ENCODE measurements at regions not wholly inside any gene's neighbourhood (a gene's known extent, or its start where the extent isn't known, plus 50 kb on each side); places are given as distances from the start of the nearest gene placed in this dataset.
A peak's percentile ranks its signal among the peaks of the same experiment; 100 is the strongest.
"Not testable (repeated sequence)": the region's sequence is repeated elsewhere in the genome, so short reads cannot be mapped to it uniquely, and the experiment has no call there.

DNA sequence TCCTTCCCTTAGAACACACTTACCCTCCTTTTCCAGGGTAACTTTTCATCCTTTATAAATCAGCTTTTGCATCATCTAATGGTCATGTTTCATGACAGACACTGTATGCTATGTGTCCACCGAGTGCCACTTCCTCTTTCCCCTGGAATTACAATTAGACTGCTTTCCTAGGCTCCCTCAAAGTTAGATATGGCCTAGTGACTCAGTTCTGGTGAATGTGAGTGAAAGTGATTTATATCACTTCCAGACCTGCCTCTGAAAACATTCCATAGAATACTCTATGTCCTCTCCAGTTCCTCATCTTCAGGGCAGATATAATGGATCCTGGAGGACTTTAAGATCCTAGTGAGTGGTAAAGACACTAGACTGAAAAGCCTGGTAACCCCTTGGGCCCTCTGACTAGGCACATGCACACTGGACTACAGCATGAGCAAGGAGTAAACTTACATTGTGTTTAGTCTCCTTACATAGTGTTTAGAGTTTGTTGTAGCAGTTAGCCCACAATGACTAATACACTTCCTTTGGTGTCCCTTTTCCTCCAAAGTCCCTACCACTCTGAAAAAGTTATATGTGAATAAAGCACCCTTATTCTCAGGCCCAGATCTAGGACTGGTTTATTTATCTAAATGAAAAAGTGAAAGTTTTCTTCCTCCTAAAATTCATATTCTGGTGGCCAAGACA is 59.3 kb downstream of the GPR88 start:
- peak; percentile 5 for DNase-seq

DNA sequence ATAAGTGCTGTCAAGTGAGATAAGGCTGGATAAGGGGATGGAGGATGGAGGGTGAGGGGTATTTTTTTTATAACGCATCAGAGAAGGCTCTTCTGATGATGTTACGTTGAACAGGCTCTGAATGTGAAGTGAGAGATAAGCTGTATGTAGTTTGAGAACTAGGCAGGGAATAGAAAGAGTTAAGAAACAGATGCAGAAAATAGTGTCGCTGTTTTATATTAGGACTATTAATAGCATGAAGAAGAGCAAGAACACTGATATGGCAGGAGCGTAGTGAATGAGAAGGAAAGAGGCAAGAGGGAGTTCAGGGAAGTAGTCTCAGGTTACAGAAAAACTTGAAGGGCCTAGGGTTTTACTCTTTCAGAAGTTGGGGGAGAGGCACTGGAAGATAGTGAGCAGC is 59.8 kb downstream of the GPR88 start:
- no peak for DNase-seq

DNA sequence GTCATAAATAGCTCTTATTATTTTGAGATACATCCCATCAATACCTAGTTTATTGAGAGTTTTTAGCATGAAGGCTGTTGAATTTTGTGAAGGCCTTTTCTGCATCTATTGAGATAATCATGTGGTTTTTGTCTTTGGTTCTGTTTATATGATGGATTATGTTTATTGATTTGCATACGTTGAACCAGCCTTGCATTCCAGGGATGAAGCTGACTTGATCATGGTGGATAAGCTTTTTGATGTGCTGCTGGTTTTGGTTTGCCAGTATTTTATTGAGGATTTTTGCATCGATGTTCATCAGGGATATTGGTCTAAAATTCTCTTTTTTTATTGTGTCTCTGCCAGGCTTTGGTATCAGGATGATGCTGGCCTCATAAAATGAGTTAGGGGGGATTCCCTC is 62.4 kb downstream of the GPR88 start:
- DNase-seq, result not testable (repeated sequence)

DNA sequence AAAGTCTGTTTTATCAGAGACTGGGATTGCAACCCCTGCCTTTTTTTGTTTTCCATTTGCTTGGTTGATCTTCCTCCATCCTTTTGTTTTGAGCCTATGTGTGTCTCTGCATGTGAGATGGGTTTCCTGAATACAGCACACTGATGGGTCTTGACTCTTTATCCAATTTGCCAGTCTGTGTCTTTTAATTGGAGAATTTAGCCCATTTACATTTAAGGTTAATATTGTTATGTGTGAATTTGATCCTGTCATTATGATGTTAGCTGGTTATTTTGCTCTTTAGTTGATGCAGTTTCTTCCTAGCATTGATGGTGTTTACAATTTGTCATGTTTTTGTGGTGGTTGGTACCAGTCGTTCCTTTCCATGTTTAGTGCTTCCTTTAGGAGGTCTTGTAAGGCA is 64.1 kb downstream of the GPR88 start:
- DNase-seq, result not testable (repeated sequence)

DNA sequence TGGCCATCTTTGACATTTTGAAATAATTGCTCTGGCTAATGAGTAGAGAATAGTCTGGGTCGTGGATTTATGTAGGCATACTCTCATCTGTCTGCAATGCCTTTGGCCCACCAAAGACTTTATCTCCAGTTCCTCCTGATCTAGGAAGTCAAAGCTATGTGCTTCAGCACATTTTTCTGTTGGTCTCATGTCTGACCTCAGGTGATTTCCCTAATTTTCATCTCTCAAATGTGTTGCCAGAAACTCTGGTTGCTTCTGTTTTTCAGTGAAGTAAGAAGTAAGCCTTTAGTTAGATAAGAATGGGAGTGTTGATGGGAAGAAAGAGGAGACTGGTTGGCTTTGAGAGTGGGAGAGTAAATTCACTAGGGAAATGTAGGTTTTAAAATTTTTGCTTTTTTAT is 66.4 kb downstream of the GPR88 start:
- no peak for DNase-seq

DNA sequence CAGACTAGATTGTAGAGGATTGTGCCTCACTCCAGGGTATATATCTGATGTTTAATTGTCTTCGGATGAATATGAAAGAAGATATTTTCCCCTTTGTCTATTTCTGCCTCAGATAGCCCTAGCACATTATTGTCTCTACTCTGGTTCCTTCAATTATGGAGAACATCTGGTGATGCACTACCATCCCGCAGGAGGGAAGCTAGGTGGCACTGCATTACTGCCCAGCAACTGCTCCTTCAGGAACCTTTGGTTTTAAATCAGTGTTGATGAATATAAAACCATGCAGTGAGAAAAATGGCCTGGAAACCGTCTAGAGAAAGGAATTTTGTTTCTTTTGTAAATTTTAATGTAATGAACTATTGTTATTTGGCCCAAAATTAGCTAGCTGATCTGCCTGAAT is 68.5 kb downstream of the GPR88 start:
- no peak for DNase-seq

DNA sequence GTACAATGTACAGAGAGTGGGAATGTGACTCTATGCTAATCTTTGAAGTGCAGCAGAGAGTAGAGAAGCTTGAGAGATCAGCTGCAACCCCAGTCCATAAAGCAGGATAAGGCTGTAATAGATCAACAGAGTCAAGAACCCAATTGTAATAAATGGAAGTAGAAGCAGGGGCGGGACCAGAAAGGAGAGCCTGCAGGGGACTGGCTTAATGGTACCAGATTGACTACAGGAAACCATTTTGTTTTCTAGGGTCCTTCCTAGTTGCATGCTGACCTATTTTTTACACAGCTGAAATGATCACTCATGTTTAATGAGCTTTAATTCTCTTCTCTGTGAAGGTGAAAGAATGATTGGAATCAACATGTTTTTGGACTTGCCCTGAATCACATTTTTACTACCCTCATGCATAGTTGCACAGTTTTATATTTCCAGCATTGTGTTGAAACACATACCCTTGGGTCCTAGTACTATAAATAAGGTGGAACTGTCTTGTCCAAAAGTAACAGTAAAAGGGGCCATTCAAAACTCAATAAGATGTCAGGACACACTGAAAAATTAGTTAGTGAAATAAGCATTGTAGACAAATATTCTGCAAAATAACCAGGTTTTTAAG is 69.8 kb downstream of the GPR88 start:
- no peak for DNase-seq

DNA sequence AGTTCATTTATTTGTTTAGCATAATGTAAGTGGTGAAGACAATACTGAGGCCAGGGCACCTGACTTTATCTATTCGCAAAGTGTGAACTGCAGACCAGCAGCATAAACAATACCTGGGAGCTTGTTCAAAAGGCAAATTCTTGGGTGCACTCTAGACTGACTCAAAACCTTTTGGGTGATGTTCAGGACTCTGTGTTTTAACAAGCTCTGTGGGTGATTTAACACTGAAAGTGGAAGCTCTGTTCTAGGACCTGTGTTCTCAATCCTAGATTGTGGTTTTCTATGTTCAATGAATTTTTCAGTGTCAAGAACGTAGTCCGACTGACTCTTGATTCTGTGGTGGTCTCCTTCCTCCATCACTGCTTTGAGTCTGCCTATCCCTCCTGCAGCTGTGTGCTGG is 71.9 kb downstream of the GPR88 start:
- DNase-seq, result no peak

DNA sequence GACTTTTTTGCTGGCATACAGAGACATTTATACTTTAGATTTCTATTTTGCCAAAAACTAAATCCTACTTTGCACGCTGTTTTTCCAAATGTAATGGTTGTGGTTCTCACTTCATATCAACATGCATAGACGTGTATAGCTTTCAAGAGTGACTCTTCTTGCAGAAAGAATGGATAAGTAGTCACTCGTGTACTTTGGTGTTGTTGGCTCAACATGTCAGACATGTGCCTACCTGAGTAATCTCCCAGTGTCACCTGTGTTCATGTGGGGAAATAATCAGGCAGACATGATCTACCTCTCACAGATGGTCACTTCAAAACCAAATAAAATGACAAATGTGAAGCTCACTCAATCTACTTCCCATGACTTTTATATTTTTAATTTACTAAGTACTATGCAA is 73.1 kb downstream of the GPR88 start:
- no peak for DNase-seq

DNA sequence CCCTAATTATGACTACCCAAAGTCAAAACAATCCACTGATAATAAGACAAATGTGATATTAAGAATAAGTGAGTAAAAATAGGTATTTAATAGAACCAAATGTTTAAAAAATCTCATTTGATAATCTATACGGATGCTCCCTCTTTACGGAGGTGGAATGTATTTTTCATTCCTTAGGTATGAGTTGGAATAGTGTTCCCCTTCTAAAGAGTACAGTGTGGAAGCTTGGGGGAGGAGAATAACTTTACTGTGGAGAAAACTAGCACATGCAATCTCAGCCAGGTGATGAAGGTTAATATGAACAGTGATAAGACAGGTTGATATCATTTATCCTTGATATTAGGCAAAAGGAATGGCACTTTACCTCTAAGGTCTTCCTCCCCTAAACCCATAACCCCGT is 74.6 kb downstream of the GPR88 start:
- no peak for DNase-seq

DNA sequence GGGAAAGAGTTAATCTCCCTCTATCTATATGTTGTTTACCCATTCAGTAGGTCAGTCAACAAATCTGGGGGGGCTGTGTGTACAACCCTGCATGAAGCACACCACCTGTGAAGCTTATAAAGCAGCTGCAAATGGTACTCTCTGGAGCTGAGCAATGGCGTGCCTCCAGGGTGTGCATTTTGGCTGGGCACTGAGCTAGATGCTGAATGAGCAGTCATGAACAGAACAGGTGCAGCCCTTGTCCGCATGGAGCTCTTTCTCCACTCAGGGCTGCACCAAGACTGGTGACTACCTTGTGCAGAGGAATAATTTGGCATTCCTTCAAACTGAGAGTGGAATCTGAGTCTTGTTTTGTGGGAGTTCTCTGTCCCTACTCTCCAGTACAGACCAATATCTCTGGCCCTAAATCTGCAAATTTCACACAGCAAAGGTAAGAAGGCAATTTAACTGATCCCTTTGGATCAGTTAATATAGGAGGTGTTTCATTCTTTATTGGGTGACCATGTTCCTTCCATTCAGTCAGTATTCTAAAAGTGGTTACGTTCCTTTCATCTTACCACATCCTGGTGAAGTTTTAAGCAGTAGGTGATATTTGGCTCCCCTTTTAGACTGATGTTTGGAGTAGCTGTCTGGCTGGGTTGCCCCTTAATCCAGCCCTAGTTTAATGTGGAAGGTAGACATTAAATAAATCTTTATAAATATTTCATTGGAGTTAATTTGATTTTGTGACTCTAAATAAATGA is 76.0 kb downstream of the GPR88 start:
- no peak for DNase-seq

DNA sequence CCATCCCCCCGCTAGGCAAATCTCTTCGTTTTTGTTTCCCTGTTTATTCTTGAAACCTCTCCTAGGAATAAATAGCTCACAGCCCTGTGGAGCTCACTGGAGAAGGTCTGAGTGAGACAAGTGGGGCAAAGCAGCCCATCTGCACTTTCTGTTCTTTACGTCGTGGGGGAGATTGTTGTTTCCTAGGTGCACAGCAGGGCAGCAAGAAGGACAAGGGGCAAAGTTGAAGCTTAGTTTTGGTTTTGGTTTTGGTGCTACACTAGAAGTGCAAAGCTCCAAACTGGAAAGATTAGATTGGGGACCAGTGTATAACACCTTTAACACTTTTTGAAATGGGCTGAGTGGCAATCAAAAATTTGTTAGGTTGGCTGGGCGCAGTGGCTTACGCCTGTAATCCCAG is 76.6 kb downstream of the GPR88 start:
- DNase-seq, result no peak

DNA sequence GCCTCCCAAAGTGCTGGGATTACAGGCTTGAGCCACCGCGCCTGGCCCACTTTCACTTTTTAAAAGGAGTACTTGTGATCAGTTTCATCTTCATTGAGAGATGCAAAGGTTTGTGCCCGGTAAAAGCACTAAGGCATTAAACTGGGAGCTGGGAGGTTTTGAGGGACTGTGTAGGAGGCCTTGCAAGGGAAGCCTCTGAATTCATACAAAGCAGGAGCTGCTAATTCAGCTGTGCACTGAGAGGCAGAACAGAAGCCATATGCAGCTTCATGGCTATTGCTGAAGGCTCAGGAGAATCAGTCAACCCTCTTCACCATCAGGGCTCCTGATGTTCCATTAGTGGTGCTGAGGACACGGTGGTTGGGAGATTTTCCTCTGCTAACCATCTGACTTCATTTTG is 77.7 kb downstream of the GPR88 start:
- DNase-seq, result no peak

DNA sequence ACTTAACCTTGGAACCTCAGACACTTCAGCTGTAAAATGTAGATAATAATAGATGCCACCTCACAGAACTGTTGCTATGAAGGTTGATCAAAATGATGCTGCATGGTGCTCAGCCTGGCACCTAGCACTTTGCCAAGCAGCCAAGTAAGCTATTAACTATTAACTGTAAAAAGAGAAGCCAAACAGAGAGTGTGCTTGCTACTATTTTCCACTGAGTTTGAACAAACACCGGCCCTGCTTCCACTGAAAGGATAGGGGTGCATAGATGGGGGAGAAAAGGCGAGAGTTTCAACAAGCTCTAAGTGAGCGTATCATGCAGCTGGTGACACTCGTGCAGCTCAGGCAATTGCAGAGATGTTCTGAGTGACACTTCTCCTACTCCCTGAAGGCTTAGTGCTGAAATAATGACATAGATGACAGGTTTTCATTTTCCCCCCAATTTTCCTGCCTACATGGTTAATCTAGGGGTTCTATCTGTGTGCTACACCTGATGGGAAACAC is 78.2 kb downstream of the GPR88 start:
- no peak for DNase-seq

DNA sequence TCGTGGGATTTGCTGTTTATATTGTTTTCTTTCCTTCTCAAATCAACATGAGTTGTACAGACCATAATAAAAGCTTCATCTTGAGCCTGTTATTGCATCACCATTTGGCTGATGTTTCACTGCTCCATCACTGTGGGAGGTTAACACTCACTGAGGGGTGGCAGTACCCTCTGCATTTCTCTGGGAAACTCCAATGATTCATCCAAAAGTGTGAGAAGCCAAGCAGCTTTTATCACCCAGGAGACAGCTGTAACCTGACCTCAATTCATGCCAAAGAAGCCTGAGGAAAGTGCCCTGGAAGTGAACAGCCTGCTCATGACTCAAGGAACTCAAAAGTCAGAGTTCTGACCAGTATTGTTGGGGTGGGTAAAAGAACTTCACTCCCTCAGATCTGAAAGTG is 84.1 kb downstream of the GPR88 start:
- peak; percentile 15 for DNase-seq

DNA sequence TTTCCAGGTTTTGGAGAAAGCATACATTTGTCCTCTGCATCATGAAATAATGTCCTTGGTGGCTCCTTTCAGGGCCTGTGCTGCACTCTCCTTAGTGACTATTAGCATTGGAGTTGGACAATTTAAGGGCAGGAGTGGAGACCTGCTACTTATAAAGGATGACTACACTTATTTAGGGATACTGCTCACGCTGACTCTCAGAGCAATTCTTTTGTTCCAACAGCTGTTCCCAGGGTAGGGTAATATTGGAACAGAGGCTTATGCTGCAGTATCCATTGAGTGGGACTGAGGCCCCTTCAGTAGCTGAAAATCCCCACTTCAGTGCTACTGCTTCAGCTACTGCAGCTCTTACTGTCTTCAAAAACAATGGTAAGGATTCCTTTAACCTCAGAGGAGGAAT is 84.6 kb downstream of the GPR88 start:
- no peak for DNase-seq

DNA sequence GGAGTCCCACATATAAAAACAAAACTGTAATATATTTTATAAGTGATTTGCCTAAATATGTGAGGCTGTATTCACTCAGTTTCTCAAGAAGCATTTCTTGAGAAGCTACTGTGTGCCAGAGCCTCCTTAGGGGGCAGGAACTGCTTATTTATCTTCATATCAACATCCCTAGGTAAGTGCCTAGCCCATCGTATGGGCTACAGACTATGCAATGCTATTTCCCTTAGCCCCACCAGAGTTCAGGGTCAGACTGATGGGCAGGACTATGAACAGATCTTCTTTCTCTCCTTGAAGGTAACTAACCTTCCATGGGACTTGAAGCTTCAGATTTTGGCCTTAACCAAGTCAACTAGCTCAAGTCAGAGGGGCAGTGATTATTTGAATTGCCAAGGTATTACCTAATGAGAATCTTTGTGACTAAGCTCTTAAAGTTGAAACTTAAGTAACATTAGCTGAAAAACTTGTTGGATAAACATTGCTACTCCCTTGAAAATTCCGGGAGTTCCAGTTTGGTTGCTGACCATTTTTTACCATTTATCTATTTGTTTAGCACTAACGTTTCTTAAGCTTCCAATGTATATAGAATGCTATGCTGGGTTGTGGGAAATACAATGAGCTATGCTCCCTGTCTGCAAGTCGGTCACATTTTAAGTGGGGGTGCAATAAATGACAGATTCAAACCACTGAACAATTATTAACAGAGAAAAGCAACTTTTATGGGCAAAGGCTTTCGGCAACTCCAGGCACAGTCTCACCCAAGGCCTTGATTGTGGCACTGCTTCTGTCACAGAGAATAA is 85.2 kb downstream of the GPR88 start:
- no peak for DNase-seq

DNA sequence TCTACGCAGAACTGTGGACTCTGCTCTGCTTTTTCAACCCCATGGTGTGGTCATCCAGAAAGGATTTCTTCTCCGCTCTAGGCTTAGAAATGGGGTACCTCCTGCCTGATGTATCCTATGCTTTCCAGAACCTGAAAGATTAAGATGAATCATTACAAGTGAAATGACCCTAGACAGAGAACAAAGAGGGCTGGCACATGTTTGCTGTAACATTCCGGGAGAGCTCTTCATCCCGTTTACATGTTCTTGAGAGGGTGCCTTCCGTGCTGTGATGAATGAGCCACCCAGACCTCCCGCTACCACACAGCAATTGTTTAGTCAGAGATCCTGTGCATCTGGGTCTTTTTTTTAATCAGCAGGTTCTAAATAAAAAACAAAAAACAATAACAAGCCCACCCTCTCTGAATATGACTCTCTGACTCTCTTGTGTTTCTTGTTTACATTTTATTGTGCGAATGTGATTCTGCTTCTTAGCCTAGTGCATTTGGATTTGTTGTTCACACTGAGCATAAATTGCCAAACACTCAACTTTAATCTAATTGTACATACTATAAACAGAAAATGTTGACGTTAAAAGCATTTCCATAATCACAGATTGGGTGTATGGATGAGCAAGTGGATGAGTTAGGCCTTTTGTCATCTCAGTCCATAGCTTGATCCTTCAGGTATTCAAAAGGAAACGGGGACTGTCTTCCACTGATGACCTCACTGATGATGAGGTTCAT is 87.1 kb downstream of the GPR88 start:
- DNase-seq, result no peak

DNA sequence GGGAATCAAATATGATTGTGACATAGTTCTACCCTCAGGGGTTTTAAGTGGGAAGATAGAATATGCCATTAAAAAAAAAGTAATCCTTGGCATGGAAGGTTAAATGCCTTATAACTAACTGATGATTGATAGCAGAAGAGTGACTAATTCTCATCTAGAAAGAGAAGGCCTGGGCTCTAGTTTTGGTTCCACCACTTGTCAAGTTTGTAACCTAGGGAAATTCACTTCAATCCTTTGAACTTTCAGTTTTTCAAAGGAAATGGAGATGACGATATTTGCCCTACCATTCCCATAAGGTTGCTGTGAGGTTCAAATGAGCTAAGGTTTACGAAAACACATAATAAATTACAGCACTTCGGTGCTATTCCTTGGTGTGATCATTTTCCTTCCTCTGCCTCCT is 88.5 kb downstream of the GPR88 start:
- DNase-seq, result peak; percentile 9

DNA sequence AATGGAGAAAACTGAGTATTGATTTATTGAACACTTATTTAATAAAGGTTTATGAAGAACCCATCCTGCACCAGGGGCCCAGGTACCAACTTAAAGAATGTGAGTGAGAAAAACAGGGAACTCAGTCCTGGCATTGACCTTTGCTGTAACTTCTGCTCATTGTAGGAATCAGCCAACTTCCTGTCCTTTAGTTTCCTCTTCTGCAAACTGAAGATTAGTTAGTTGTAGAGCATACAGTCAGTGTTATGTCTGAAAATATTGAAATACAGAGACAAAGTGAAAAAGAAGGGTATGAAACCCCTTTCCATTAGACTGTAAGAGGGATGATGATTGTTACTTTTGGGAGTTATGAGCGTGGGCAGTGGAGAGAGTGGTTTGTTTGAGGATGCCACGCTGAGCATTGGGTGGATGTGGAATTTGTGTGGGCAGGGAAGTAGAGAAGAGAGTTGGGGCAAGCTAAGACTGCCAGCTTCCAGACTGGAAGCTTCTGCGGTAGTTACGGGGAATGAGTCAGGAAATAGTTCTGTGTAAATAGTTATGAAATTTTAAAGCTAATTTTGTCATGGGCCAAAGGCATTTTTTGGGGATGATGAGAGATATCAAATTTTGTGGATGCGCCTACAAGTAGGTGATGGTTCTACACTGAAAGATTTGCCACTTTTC is 89.2 kb downstream of the GPR88 start:
- DNase-seq, result no peak

DNA sequence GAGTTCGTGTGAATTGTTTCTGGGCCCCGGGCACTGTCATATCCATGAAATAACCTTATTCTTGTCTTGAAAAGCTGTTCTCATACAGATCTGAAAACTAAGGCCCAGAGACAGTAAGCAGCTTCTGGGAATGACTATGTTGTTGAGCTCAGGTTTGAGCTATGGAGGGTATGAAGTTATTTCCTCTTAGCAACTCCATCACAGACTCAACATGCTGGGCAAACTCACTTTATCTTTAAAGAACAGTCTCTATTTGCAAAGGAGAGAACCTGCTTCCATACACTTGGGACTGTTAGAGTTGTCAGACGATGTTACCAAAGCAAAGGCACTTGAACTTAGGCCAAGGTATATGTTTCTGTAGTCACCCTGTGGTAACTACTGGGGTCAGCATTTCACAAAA is 90.0 kb downstream of the GPR88 start:
- no peak for DNase-seq

DNA sequence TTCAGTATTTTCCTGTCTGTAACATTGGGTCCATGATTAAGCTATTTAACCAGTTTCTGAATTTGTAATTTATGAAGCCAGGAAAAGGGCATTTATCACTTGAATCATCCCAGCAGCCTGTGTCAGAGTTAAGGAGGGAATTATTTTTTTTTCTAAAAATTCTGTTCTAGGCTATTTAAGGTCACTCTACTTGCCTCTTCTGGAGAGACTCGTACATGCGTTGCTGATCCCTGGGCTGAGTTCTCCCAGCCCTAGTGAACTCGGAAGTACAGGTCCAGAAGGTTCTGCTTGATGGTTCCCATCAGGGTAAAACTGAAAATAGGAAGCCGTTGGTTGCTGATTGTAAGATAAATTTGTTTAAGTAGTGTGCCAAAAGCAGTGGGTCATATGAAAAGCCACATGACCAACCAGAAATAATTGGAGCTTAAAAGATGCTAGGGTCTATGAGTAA is 90.7 kb downstream of the GPR88 start:
- no peak for DNase-seq

Measured in activated CD4-positive, alpha-beta T cell treated with anti-CD3 and anti-CD28 coated beads, Interleukin-2, amount 50 U/mL, for 16 hours (primary cell).